Endometrium (tissue), 2 donors: ENCODE measurements at regions not wholly inside any gene's neighbourhood (a gene's known extent, or its start where the extent isn't known, plus 50 kb on each side); places are given as distances from the start of the nearest gene placed in this dataset.

Experiments
- FAIRE-seq: peaks from 2 replicates; lab custom pipeline; 2012; peaks lifted over from hg19 to GRCh38; lab: Jason Lieb, UNC
- donor health status: control.
- donor health status: control.

GRCh38 chr3:70800951-70801350, 488.5 kb upstream of the MDFIC2 start:
- no peak for FAIRE-seq

GRCh38 chr3:70789878-70790277, 477.4 kb upstream of the MDFIC2 start:
- FAIRE-seq = peak; percentile 83

GRCh38 chr3:70780790-70781189, 468.4 kb upstream of the MDFIC2 start:
- no peak for FAIRE-seq

GRCh38 chr3:70779296-70779695, 466.9 kb upstream of the MDFIC2 start:
- no peak for FAIRE-seq

- no peak for FAIRE-seq
Measured at GRCh38 chr3:70776081-70776480, 463.6 kb upstream of the MDFIC2 start.

GRCh38 chr3:70775257-70775656, 462.8 kb upstream of the MDFIC2 start:
- no peak for FAIRE-seq

GRCh38 chr3:70774641-70775040, 462.2 kb upstream of the MDFIC2 start:
- FAIRE-seq = no peak

GRCh38 chr3:70771426-70772147, 459.1 kb upstream of the MDFIC2 start:
- FAIRE-seq = no peak

GRCh38 chr3:70770650-70771049, 458.2 kb upstream of the MDFIC2 start:
- no peak for FAIRE-seq

- no peak for FAIRE-seq
Measured at GRCh38 chr3:70766301-70766700, 453.9 kb upstream of the MDFIC2 start.

GRCh38 chr3:70763894-70764293, 451.5 kb upstream of the MDFIC2 start:
- FAIRE-seq = no peak

GRCh38 chr3:70757658-70758057, 445.2 kb upstream of the MDFIC2 start:
- FAIRE-seq = no peak

GRCh38 chr3:70755526-70755925, 443.1 kb upstream of the MDFIC2 start:
- FAIRE-seq = no peak

GRCh38 chr3:70754314-70754713, 441.9 kb upstream of the MDFIC2 start:
- FAIRE-seq = no peak

- FAIRE-seq = no peak
Measured at GRCh38 chr3:70753572-70753971, 441.1 kb upstream of the MDFIC2 start.

- FAIRE-seq = no peak
Measured at GRCh38 chr3:70752051-70752450, 439.6 kb upstream of the MDFIC2 start.

- FAIRE-seq = no peak
Measured at GRCh38 chr3:70749122-70749521, 436.7 kb upstream of the MDFIC2 start.

- no peak for FAIRE-seq
Measured at GRCh38 chr3:70748593-70748992, 436.2 kb upstream of the MDFIC2 start.

- no peak for FAIRE-seq
Measured at GRCh38 chr3:70747847-70748246, 435.4 kb upstream of the MDFIC2 start.

GRCh38 chr3:70744536-70744935, 432.1 kb upstream of the MDFIC2 start:
- no peak for FAIRE-seq

- FAIRE-seq = no peak
Measured at GRCh38 chr3:70743754-70744153, 431.3 kb upstream of the MDFIC2 start.

- FAIRE-seq = no peak
Measured at GRCh38 chr3:70742081-70742480, 429.6 kb upstream of the MDFIC2 start.

- no peak for FAIRE-seq
Measured at GRCh38 chr3:70740872-70741271, 428.4 kb upstream of the MDFIC2 start.

GRCh38 chr3:70740071-70740470, 427.6 kb upstream of the MDFIC2 start:
- no peak for FAIRE-seq

- no peak for FAIRE-seq
Measured at GRCh38 chr3:70738291-70738681, 425.8 kb upstream of the MDFIC2 start.
